ENCODE measurements at regions not wholly inside any gene's neighbourhood (a gene's known extent, or its start where the extent isn't known, plus 50 kb on each side); places are given as distances from the start of the nearest gene placed in this dataset.

GRCh38 chr7:82528577-82529310 is 85.2 kb upstream of the CACNA2D1 start:
- Mint-ChIP-seq H3K9me3 (ENCODE audit: unreplicated experiment) (no peaks in the 10 kb centered on the region), H3K27ac (ENCODE audit: unreplicated experiment) (no peak overlapping the region), H3K36me3 (ENCODE audit: low read depth, unreplicated experiment) (no peaks in the 10 kb centered on the region), H3K4me3 (ENCODE audit: unreplicated experiment) (no peak overlapping the region), H3K27me3 (ENCODE audit: unreplicated experiment) (no peaks in the 10 kb centered on the region), H3K4me1 (ENCODE audit: unreplicated experiment) (no peaks in the 10 kb centered on the region)
- TF ChIP-seq CTCF (IDR thresholded peaks at IDR 0.05; ENCODE audit: unreplicated experiment) = no peak
- no peak for DNase-seq (ENCODE audit: low spot score)

- DNase-seq (ENCODE audit: low spot score) = no peak
- H3K4me3 Mint-ChIP-seq (ENCODE audit: unreplicated experiment) = no peak overlapping the region
- no peak overlapping the region for H3K27ac Mint-ChIP-seq (ENCODE audit: unreplicated experiment)
- H3K9me3 Mint-ChIP-seq (ENCODE audit: unreplicated experiment) = no peaks in the 10 kb centered on the region
- H3K27me3 Mint-ChIP-seq (ENCODE audit: unreplicated experiment) = no peaks in the 10 kb centered on the region
- H3K4me1 Mint-ChIP-seq (ENCODE audit: unreplicated experiment) = no peaks in the 10 kb centered on the region
- TF ChIP-seq CTCF (IDR thresholded peaks at IDR 0.05; ENCODE audit: unreplicated experiment) = no peak
- H3K36me3 Mint-ChIP-seq (ENCODE audit: low read depth, unreplicated experiment) = no peaks in the 10 kb centered on the region
These were observed 84.3 kb upstream of the CACNA2D1 start for GRCh38 chr7:82527851-82528250.

- Mint-ChIP-seq H3K36me3 (ENCODE audit: low read depth, unreplicated experiment) (no peaks in the 10 kb centered on the region), H3K4me3 (ENCODE audit: unreplicated experiment) (no peak overlapping the region), H3K27me3 (ENCODE audit: unreplicated experiment) (no peaks in the 10 kb centered on the region), H3K27ac (ENCODE audit: unreplicated experiment) (no peak overlapping the region), H3K4me1 (ENCODE audit: unreplicated experiment) (peaks cover 3% of the 10 kb centered on the region), H3K9me3 (ENCODE audit: unreplicated experiment) (no peaks in the 10 kb centered on the region)
- no peak for TF ChIP-seq CTCF (IDR thresholded peaks at IDR 0.05; ENCODE audit: unreplicated experiment)
- no peak for DNase-seq (ENCODE audit: low spot score)
These were observed 78.4 kb upstream of the CACNA2D1 start for GRCh38 chr7:82521906-82522445.

GRCh38 chr7:82517050-82517449 is 73.5 kb upstream of the CACNA2D1 start:
- TF ChIP-seq CTCF (IDR thresholded peaks at IDR 0.05; ENCODE audit: unreplicated experiment) = no peak
- no peaks in the 10 kb centered on the region for H3K36me3 Mint-ChIP-seq (ENCODE audit: low read depth, unreplicated experiment)
- peaks cover 5% of the 10 kb centered on the region for H3K4me1 Mint-ChIP-seq (ENCODE audit: unreplicated experiment)
- no peaks in the 10 kb centered on the region for H3K9me3 Mint-ChIP-seq (ENCODE audit: unreplicated experiment)
- no peak for DNase-seq (ENCODE audit: low spot score)
- peak overlapping the region; percentile 17 for H3K27ac Mint-ChIP-seq (ENCODE audit: unreplicated experiment)
- no peaks in the 10 kb centered on the region for H3K27me3 Mint-ChIP-seq (ENCODE audit: unreplicated experiment)
- no peak overlapping the region for H3K4me3 Mint-ChIP-seq (ENCODE audit: unreplicated experiment)

- H3K36me3 Mint-ChIP-seq (ENCODE audit: low read depth, unreplicated experiment) = no peaks in the 10 kb centered on the region
- H3K27ac Mint-ChIP-seq (ENCODE audit: unreplicated experiment) = no peak overlapping the region
- H3K27me3 Mint-ChIP-seq (ENCODE audit: unreplicated experiment) = peaks cover 2% of the 10 kb centered on the region
- TF ChIP-seq CTCF (IDR thresholded peaks at IDR 0.05; ENCODE audit: unreplicated experiment) = no peak
- no peaks in the 10 kb centered on the region for H3K9me3 Mint-ChIP-seq (ENCODE audit: unreplicated experiment)
- H3K4me1 Mint-ChIP-seq (ENCODE audit: unreplicated experiment) = no peaks in the 10 kb centered on the region
- no peak overlapping the region for H3K4me3 Mint-ChIP-seq (ENCODE audit: unreplicated experiment)
- no peak for DNase-seq (ENCODE audit: low spot score)
These were observed 68.0 kb upstream of the CACNA2D1 start for GRCh38 chr7:82511542-82511941.
